SK-N-SH (cell line): ENCODE measurements at regions not wholly inside any gene's neighbourhood (a gene's known extent, or its start where the extent isn't known, plus 50 kb on each side); places are given as distances from the start of the nearest gene placed in this dataset.

Experiments used
- CTCF ChIA-PET: fragments of 300-600, 350-600 bp; formaldehyde crosslinking; extraction: SDS; loops from one replicate; lab custom pipeline; 2021; lab: Yijun Ruan, JAX
- POLR2A ChIA-PET: fragments of 350-600 bp; sonication (Branson Sonifier 250); formaldehyde crosslinking; extraction: SDS; loops from one replicate; lab custom pipeline; 2020; ENCODE audit warnings: antibody characterized with exemption, inconsistent platforms; lab: Yijun Ruan, JAX
- DNase-seq: peaks from one replicate; pipeline ENCODE4 v3.0.0; 2012
- H2AFZ ChIP-seq: fragments of 200-600 bp; sonication (generic); 2 replicates; pipeline ENCODE4 v1.8.1; 2016; ENCODE audit warnings: antibody characterized with exemption, mild to moderate bottlenecking, low read depth
- H3F3A ChIP-seq: fragments of 200-600 bp; sonication (generic); replicated peaks from 2 replicates; pipeline ENCODE3; 2016; ENCODE audit warnings: antibody characterized with exemption, mild to moderate bottlenecking; ENCODE audit not compliant: insufficient read depth
- H3K27ac ChIP-seq, 2 experiments: fragments of 200-500 bp in 1 of 2; fragments of 200-600 bp in 1 of 2; sonication (Bioruptor generic) in 1 of 2; sonication (generic), shearing (Covaris generic) in 1 of 2; 2 replicates each; pipeline versions ENCODE4 v1.5.1 to v1.6.1; 2014 to 2016; ENCODE audit warnings: low read depth in 2 of 2, inconsistent platforms in 1 of 2, low read length in 1 of 2, mild to moderate bottlenecking in 1 of 2, mixed read lengths in 1 of 2
- H3K27me3 ChIP-seq: fragments of 200-600 bp; sonication (generic), shearing (Covaris generic); 2 replicates; pipeline ENCODE4 v1.6.1; 2016; ENCODE audit warnings: mixed run types; ENCODE audit not compliant: insufficient read depth
- H3K36me3 ChIP-seq, 2 experiments: fragments of 200-500 bp in 1 of 2; fragments of 200-600 bp in 1 of 2; sonication (Bioruptor generic) in 1 of 2; sonication (generic) in 1 of 2; replicated peaks in 1 of 2; 2 replicates each; pipeline versions ENCODE3 to v1.5.1; 2014 to 2016; ENCODE audit warnings: low read length in 1 of 2, mild to moderate bottlenecking in 1 of 2; ENCODE audit not compliant: insufficient read depth in 2 of 2, control insufficient read depth in 1 of 2
- H3K4me1 ChIP-seq, 2 experiments: fragments of 200-500 bp in 1 of 2; fragments of 200-600 bp in 1 of 2; sonication (Bioruptor generic) in 1 of 2; sonication (generic), shearing (Covaris generic) in 1 of 2; 2 replicates each; pipeline versions ENCODE4 v1.5.1 to v1.6.1; 2014 to 2016; ENCODE audit warnings: low read depth in 1 of 2, low read length in 1 of 2, mixed run types in 1 of 2; ENCODE audit not compliant: insufficient read depth in 2 of 2, control insufficient read depth in 1 of 2
- H3K4me2 ChIP-seq: fragments of 200-600 bp; sonication (generic), shearing (Covaris generic); 2 replicates; pipeline ENCODE4 v1.6.1; 2017; ENCODE audit warnings: mixed run types
- H3K4me3 ChIP-seq, 2 experiments: fragments of 200-500 bp in 1 of 2; fragments of 200-600 bp in 1 of 2; sonication (Bioruptor generic) in 1 of 2; sonication (generic), shearing (Covaris generic) in 1 of 2; 2 replicates each; pipeline versions ENCODE4 v1.5.1 to v1.8.1; 2014 to 2016; ENCODE audit warnings: low read depth in 2 of 2, inconsistent platforms in 1 of 2, low read length in 1 of 2, mild to moderate bottlenecking in 1 of 2, mixed read lengths in 1 of 2, moderate library complexity in 1 of 2
- H3K79me2 ChIP-seq: fragments of 200-600 bp; sonication (generic); 2 replicates; pipeline ENCODE4 v1.8.1; 2017; ENCODE audit warnings: mild to moderate bottlenecking; ENCODE audit not compliant: insufficient read depth
- H3K9ac ChIP-seq: fragments of 200-600 bp; sonication (generic); 2 replicates; pipeline ENCODE4 v1.6.1; 2017; ENCODE audit warnings: mixed run types
- H3K9me2 ChIP-seq: fragments of 200-600 bp; sonication (generic); 2 replicates; pipeline ENCODE4 v1.6.1; 2017; ENCODE audit warnings: mixed run types
- H3K9me3 ChIP-seq: fragments of 200-600 bp; sonication (generic); 2 replicates; pipeline ENCODE4 v1.6.1; 2017; ENCODE audit warnings: mixed run types, mild to moderate bottlenecking, moderate library complexity
- H4K20me1 ChIP-seq: fragments of 200-600 bp; sonication (generic); 2 replicates; pipeline ENCODE4 v1.6.1; 2017; ENCODE audit warnings: mild to moderate bottlenecking, mixed run types; ENCODE audit not compliant: insufficient read depth
- CTCF ChIP-seq: fragments of 200-600 bp; sonication (generic); IDR thresholded peaks from 2 replicates; pipeline ENCODE4 v1.6.1; 2017; ENCODE audit warnings: antibody characterized with exemption, mild to moderate bottlenecking, moderate library complexity
- FOXM1 ChIP-seq: IDR thresholded peaks from 2 replicates; pipeline ENCODE4 v1.4.0; 2012; ENCODE audit warnings: low read depth, mild to moderate bottlenecking
- GABPA ChIP-seq: IDR thresholded peaks from 2 replicates; pipeline ENCODE4 v1.4.0; 2012; ENCODE audit warnings: low read depth, mild to moderate bottlenecking
- IRF3 ChIP-seq: fragments of 150-350 bp; IDR thresholded peaks from 2 replicates; pipeline ENCODE4 v1.6.1; 2016; ENCODE audit warnings: mild to moderate bottlenecking, low read depth, low read length
- MXI1 ChIP-seq: IDR thresholded peaks from 2 replicates; pipeline ENCODE4 v1.6.1; 2012; ENCODE audit warnings: mild to moderate bottlenecking, low read depth, low read length, improper control_type of control experiment
- NRF1 ChIP-seq: IDR thresholded peaks from 2 replicates; pipeline ENCODE4 v1.6.1; 2012; ENCODE audit warnings: low read depth, mild to moderate bottlenecking, low read length
- REST ChIP-seq: IDR thresholded peaks from 2 replicates; pipeline ENCODE4 v1.6.1; 2012; ENCODE audit warnings: mild to moderate bottlenecking, low read depth, low read length, moderate library complexity
- TEAD4 ChIP-seq: IDR thresholded peaks from 2 replicates; pipeline ENCODE4 v1.4.0; 2012; ENCODE audit warnings: mild to moderate bottlenecking, borderline replicate concordance; ENCODE audit not compliant: insufficient read depth
- USF1 ChIP-seq: IDR thresholded peaks from 2 replicates; pipeline ENCODE4 v1.4.0; 2012; ENCODE audit warnings: low read depth, borderline replicate concordance
- YY1 ChIP-seq: IDR thresholded peaks from 2 replicates; pipeline ENCODE4 v1.4.0; 2012; ENCODE audit warnings: low read depth, mild to moderate bottlenecking
- ZBTB33 ChIP-seq: IDR thresholded peaks from 2 replicates; pipeline ENCODE4 v1.4.0; 2012; ENCODE audit warnings: low read depth, borderline replicate concordance
- WGBS: methylation state at CpG from one replicate; pipeline ENCODE4 v1.1.6; 2017; ENCODE audit warnings: low lambda C conversion rate; 5-methylcytosine and 5-hydroxymethylcytosine counted together
- TF ChIP-seq, protein P1 (sequence below): IDR thresholded peaks from 2 replicates; pipeline ENCODE4; 2012

GRCh38 chr11:80118073-80118472 is 677.2 kb upstream of the TENM4 start:
- Histone ChIP-seq H2AFZ (no peak overlapping the region), H3K4me2 (no peak overlapping the region), H3K36me3 (no peaks in the 10 kb centered on the region), H3K9me2 (no peaks in the 10 kb centered on the region), H3K9me3 (no peaks in the 10 kb centered on the region), H3K27me3 (no peaks in the 10 kb centered on the region), H3F3A (no peaks in the 10 kb centered on the region), H3K4me1 (no peaks in the 10 kb centered on the region), H3K9ac (no peak overlapping the region), H3K27ac (no peak overlapping the region), H4K20me1 (no peaks in the 10 kb centered on the region), H3K4me3 (no peak overlapping the region), H3K79me2 (no peaks in the 10 kb centered on the region)
- ChIA-PET POLR2A (no interaction called here), CTCF (no interaction called here)
- 53% methylated on average over 2 of the region's 2 CpGs for whole genome bisulfite sequencing
- DNase-seq = no peak
- TF ChIP-seq IRF3 = no peak
- TF ChIP-seq REST = no peak
- TF ChIP-seq TEAD4 = no peak
- no peak for TF ChIP-seq CTCF
- no peak for TF ChIP-seq FOXM1
- TF ChIP-seq USF1 = no peak
- no peak for TF ChIP-seq MXI1
- TF ChIP-seq, protein P1, sequence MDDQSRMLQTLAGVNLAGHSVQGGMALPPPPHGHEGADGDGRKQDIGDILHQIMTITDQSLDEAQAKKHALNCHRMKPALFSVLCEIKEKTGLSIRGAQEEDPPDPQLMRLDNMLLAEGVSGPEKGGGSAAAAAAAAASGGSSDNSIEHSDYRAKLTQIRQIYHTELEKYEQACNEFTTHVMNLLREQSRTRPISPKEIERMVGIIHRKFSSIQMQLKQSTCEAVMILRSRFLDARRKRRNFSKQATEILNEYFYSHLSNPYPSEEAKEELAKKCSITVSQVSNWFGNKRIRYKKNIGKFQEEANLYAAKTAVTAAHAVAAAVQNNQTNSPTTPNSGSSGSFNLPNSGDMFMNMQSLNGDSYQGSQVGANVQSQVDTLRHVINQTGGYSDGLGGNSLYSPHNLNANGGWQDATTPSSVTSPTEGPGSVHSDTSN = no peak
- TF ChIP-seq ZBTB33 = no peak
- TF ChIP-seq NRF1 = no peak
- TF ChIP-seq GABPA = no peak
- no peak for TF ChIP-seq YY1
